Stimulated activated effector memory CD8-positive, alpha-beta T cell treated with anti-CD3 and anti-CD28 coated beads, Interleukin-12 subunit alpha, Interleukin-12 subunit beta, amount 100 ng/mL, for 72 hours (primary cell): ENCODE measurements at regions not wholly inside any gene's neighbourhood (a gene's known extent, or its start where the extent isn't known, plus 50 kb on each side); places are given as distances from the start of the nearest gene placed in this dataset.

Source experiments
- ATAC-seq: fragments of 150-1000 bp; cut with Tn5 transposase; 2 replicates; pipeline ENCODE4 v1.10.0; 2021
- DNase-seq, 2 donors: peaks; one replicate each; pipeline ENCODE4 v3.0.0; 2021 to 2022; ENCODE audit warnings: low spot score in 2 of 2
- H3K27ac Mint-ChIP-seq: one replicate; pipeline ENCODE4 v1.8.0; 2022; ENCODE audit warnings: mild to moderate bottlenecking, mixed read lengths
- H3K36me3 Mint-ChIP-seq: one replicate; pipeline ENCODE4 v1.8.0; 2022; ENCODE audit warnings: mild to moderate bottlenecking, mixed read lengths
- H3K4me1 Mint-ChIP-seq: one replicate; pipeline ENCODE4 v1.8.0; 2022; ENCODE audit warnings: mixed read lengths
- H3K4me3 Mint-ChIP-seq: one replicate; pipeline ENCODE4 v1.8.0; 2022; ENCODE audit warnings: mild to moderate bottlenecking, mixed read lengths
- H3K9me3 Mint-ChIP-seq: one replicate; pipeline ENCODE4 v1.8.0; 2022; ENCODE audit warnings: mixed read lengths

GRCh38 chr14:34119107-34119858 is 168.4 kb upstream of the EGLN3 start:
- ATAC-seq (peak; percentile 80), DNase-seq (no peak)
- Mint-ChIP-seq H3K27ac (no peak overlapping the region), H3K4me1 (no peaks in the 10 kb centered on the region), H3K36me3 (no peaks in the 10 kb centered on the region), H3K9me3 (peaks cover 3% of the 10 kb centered on the region), H3K4me3 (no peak overlapping the region)

GRCh38 chr14:34113991-34114390 is 163.1 kb upstream of the EGLN3 start:
- no peaks in the 10 kb centered on the region for H3K36me3 Mint-ChIP-seq
- peaks cover 3% of the 10 kb centered on the region for H3K9me3 Mint-ChIP-seq
- no peak for DNase-seq
- H3K4me1 Mint-ChIP-seq, result no peaks in the 10 kb centered on the region
- H3K27ac Mint-ChIP-seq, result no peak overlapping the region
- no peak for ATAC-seq
- H3K4me3 Mint-ChIP-seq, result no peak overlapping the region

- H3K36me3 Mint-ChIP-seq, result no peaks in the 10 kb centered on the region
- ATAC-seq (no peak), DNase-seq (no peak)
- no peak overlapping the region for H3K27ac Mint-ChIP-seq
- peaks cover 3% of the 10 kb centered on the region for H3K9me3 Mint-ChIP-seq
- no peaks in the 10 kb centered on the region for H3K4me1 Mint-ChIP-seq
- H3K4me3 Mint-ChIP-seq, result no peak overlapping the region
These were observed 162.2 kb upstream of the EGLN3 start for GRCh38 chr14:34113005-34113511.

- Mint-ChIP-seq H3K4me3 (no peak overlapping the region), H3K4me1 (no peaks in the 10 kb centered on the region), H3K9me3 (peaks cover 3% of the 10 kb centered on the region), H3K36me3 (no peaks in the 10 kb centered on the region), H3K27ac (no peak overlapping the region)
- ATAC-seq (no peak), DNase-seq (no peak)
These were observed 161.1 kb upstream of the EGLN3 start for GRCh38 chr14:34111953-34112352.

GRCh38 chr14:34111505-34111904 is 160.6 kb upstream of the EGLN3 start:
- DNase-seq (no peak), ATAC-seq (no peak)
- H3K9me3 Mint-ChIP-seq, result peaks cover 3% of the 10 kb centered on the region
- no peaks in the 10 kb centered on the region for H3K4me1 Mint-ChIP-seq
- no peaks in the 10 kb centered on the region for H3K36me3 Mint-ChIP-seq
- no peak overlapping the region for H3K27ac Mint-ChIP-seq
- no peak overlapping the region for H3K4me3 Mint-ChIP-seq

- no peaks in the 10 kb centered on the region for H3K36me3 Mint-ChIP-seq
- H3K27ac Mint-ChIP-seq, result no peak overlapping the region
- H3K9me3 Mint-ChIP-seq, result no peaks in the 10 kb centered on the region
- ATAC-seq (no peak), DNase-seq (no peak)
- H3K4me1 Mint-ChIP-seq, result no peaks in the 10 kb centered on the region
- H3K4me3 Mint-ChIP-seq, result no peak overlapping the region
These were observed 159.7 kb upstream of the EGLN3 start for GRCh38 chr14:34110531-34110930.

GRCh38 chr14:34107441-34107840 is 156.6 kb upstream of the EGLN3 start:
- no peaks in the 10 kb centered on the region for H3K9me3 Mint-ChIP-seq
- no peak overlapping the region for H3K4me3 Mint-ChIP-seq
- H3K36me3 Mint-ChIP-seq, result no peaks in the 10 kb centered on the region
- no peaks in the 10 kb centered on the region for H3K4me1 Mint-ChIP-seq
- no peak overlapping the region for H3K27ac Mint-ChIP-seq
- no peak for DNase-seq
- no peak for ATAC-seq

GRCh38 chr14:34106310-34106709 is 155.4 kb upstream of the EGLN3 start:
- ATAC-seq (no peak), DNase-seq (no peak)
- H3K4me3 Mint-ChIP-seq, result no peak overlapping the region
- H3K4me1 Mint-ChIP-seq, result no peaks in the 10 kb centered on the region
- no peak overlapping the region for H3K27ac Mint-ChIP-seq
- H3K9me3 Mint-ChIP-seq, result no peaks in the 10 kb centered on the region
- no peaks in the 10 kb centered on the region for H3K36me3 Mint-ChIP-seq

GRCh38 chr14:34104489-34105397 is 153.9 kb upstream of the EGLN3 start:
- Mint-ChIP-seq H3K36me3 (no peaks in the 10 kb centered on the region), H3K4me1 (no peaks in the 10 kb centered on the region), H3K9me3 (no peaks in the 10 kb centered on the region), H3K4me3 (no peak overlapping the region), H3K27ac (no peak overlapping the region)
- DNase-seq (no peak), ATAC-seq (no peak)

- H3K4me3 Mint-ChIP-seq, result no peak overlapping the region
- H3K9me3 Mint-ChIP-seq, result no peaks in the 10 kb centered on the region
- no peaks in the 10 kb centered on the region for H3K36me3 Mint-ChIP-seq
- DNase-seq (no peak), ATAC-seq (no peak)
- H3K27ac Mint-ChIP-seq, result no peak overlapping the region
- no peaks in the 10 kb centered on the region for H3K4me1 Mint-ChIP-seq
These were observed 152.3 kb upstream of the EGLN3 start for GRCh38 chr14:34103176-34103575.

GRCh38 chr14:34099635-34100034 is 148.8 kb upstream of the EGLN3 start:
- H3K4me1 Mint-ChIP-seq, result peaks cover under 1% of the 10 kb centered on the region

GRCh38 chr14:34098985-34099349 is 148.1 kb upstream of the EGLN3 start:
- no peaks in the 10 kb centered on the region for H3K9me3 Mint-ChIP-seq
- ATAC-seq, result no peak
- no peak overlapping the region for H3K4me3 Mint-ChIP-seq
- no peaks in the 10 kb centered on the region for H3K36me3 Mint-ChIP-seq
- H3K27ac Mint-ChIP-seq, result no peak overlapping the region
- peaks cover 7% of the 10 kb centered on the region for H3K4me1 Mint-ChIP-seq
- no peak for DNase-seq

More at GRCh38 chr14:34099635-34100034, 148.8 kb upstream of the EGLN3 start:
- Mint-ChIP-seq H3K27ac (no peak overlapping the region), H3K36me3 (no peaks in the 10 kb centered on the region), H3K9me3 (no peaks in the 10 kb centered on the region), H3K4me3 (no peak overlapping the region)
- no peak for ATAC-seq
- no peak for DNase-seq

- no peak for ATAC-seq
- Mint-ChIP-seq H3K4me3 (no peak overlapping the region), H3K4me1 (peaks cover 8% of the 10 kb centered on the region), H3K9me3 (no peaks in the 10 kb centered on the region), H3K36me3 (no peaks in the 10 kb centered on the region), H3K27ac (peak overlapping the region; percentile 27)
- DNase-seq, result no peak
These were observed 147.4 kb upstream of the EGLN3 start for GRCh38 chr14:34098045-34098984.

- no peak for ATAC-seq
- peak overlapping the region; percentile 29 for H3K27ac Mint-ChIP-seq
- DNase-seq, result no peak
- H3K4me3 Mint-ChIP-seq, result no peak overlapping the region
- H3K9me3 Mint-ChIP-seq, result no peaks in the 10 kb centered on the region
- H3K36me3 Mint-ChIP-seq, result no peaks in the 10 kb centered on the region
- peaks cover 8% of the 10 kb centered on the region for H3K4me1 Mint-ChIP-seq
These were observed 146.8 kb upstream of the EGLN3 start for GRCh38 chr14:34097644-34098043.

- no peak overlapping the region for H3K27ac Mint-ChIP-seq
- no peak for ATAC-seq
These were observed 143.5 kb upstream of the EGLN3 start for GRCh38 chr14:34094384-34094783.

More at GRCh38 chr14:34094384-34094783, 143.5 kb upstream of the EGLN3 start:
- H3K9me3 Mint-ChIP-seq, result no peaks in the 10 kb centered on the region
- H3K36me3 Mint-ChIP-seq, result no peaks in the 10 kb centered on the region
- H3K4me1 Mint-ChIP-seq, result peaks cover 8% of the 10 kb centered on the region
- DNase-seq, result no peak
- H3K4me3 Mint-ChIP-seq, result no peak overlapping the region
